ENCODE measurements at regions not wholly inside any gene's neighbourhood (a gene's known extent, or its start where the extent isn't known, plus 50 kb on each side); places are given as distances from the start of the nearest gene placed in this dataset.

- in situ Hi-C loops (cut with HindIII; ENCODE audit: low pct_unique_long_range_greater_than_20kb, low sequenced_read_pairs) (no loop called here), intact Hi-C loops (cut with micrococcal nuclease; ENCODE audit: unreplicated experiment) (no loop called here)
- Histone ChIP-seq H3K36me3 (ENCODE audit: control insufficient read depth, insufficient read depth, low read length) (no peaks in the 10 kb centered on the region), H3K4me3 (ENCODE audit: low read depth in 2 of 2, low read length in 2 of 2) (no peak overlapping the region), H3K27me3 (ENCODE audit: control insufficient read depth, insufficient read depth, low read length) (no peaks in the 10 kb centered on the region), H3K4me1 (ENCODE audit: control insufficient read depth, insufficient read depth, low read length) (no peaks in the 10 kb centered on the region), H3K27ac (ENCODE audit: low read length) (no peak overlapping the region), H3K9me3 (ENCODE audit: control insufficient read depth, insufficient read depth, low read depth, low read length) (no peaks in the 10 kb centered on the region)
- ATAC-seq, result no peak
- TF ChIP-seq CTCF (IDR thresholded peaks at IDR 0.05) (no peak), REST (IDR thresholded peaks at IDR 0.05; ENCODE audit: insufficient read depth in 1 of 2, low read depth in 2 of 2, low read length in 1 of 2) (no peak), SIN3A (IDR thresholded peaks at IDR 0.05; ENCODE audit: borderline replicate concordance, insufficient read depth, low read depth, low read length) (no peak), TCF7L2 (IDR thresholded peaks at IDR 0.05; ENCODE audit: low read depth, low read length) (no peak), POLR2AphosphoS5 (IDR thresholded peaks at IDR 0.05; ENCODE audit: low read depth, low read length) (no peak)
- ChIA-PET CTCF (no interaction called here), POLR2A (no interaction called here)
- no TSS peak for BruUV-seq (replicated peaks)
- DNase-seq (ENCODE audit: low read depth, low spot score), result no peak
Measured at GRCh38 chr4:65777270-65777669, 107.0 kb upstream of the EPHA5 start.

GRCh38 chr4:65773636-65774035, 103.3 kb upstream of the EPHA5 start:
- intact Hi-C loops (cut with micrococcal nuclease; ENCODE audit: unreplicated experiment), result no loop called here
- in situ Hi-C loops (cut with HindIII; ENCODE audit: low pct_unique_long_range_greater_than_20kb, low sequenced_read_pairs), result no loop called here
- Histone ChIP-seq H3K4me3 (ENCODE audit: low read depth in 2 of 2, low read length in 2 of 2) (no peak overlapping the region), H3K27me3 (ENCODE audit: control insufficient read depth, insufficient read depth, low read length) (no peaks in the 10 kb centered on the region), H3K36me3 (ENCODE audit: control insufficient read depth, insufficient read depth, low read length) (no peaks in the 10 kb centered on the region), H3K27ac (ENCODE audit: low read length) (no peak overlapping the region), H3K9me3 (ENCODE audit: control insufficient read depth, insufficient read depth, low read depth, low read length) (no peaks in the 10 kb centered on the region), H3K4me1 (ENCODE audit: control insufficient read depth, insufficient read depth, low read length) (no peaks in the 10 kb centered on the region)
- no TSS peak for BruUV-seq (replicated peaks)
- DNase-seq (ENCODE audit: low read depth, low spot score) (no peak), ATAC-seq (no peak)
- ChIA-PET POLR2A (no interaction called here), CTCF (no interaction called here)
- TF ChIP-seq TCF7L2 (IDR thresholded peaks at IDR 0.05; ENCODE audit: low read depth, low read length) (no peak), CTCF (IDR thresholded peaks at IDR 0.05) (no peak), REST (IDR thresholded peaks at IDR 0.05; ENCODE audit: insufficient read depth in 1 of 2, low read depth in 2 of 2, low read length in 1 of 2) (no peak), SIN3A (IDR thresholded peaks at IDR 0.05; ENCODE audit: borderline replicate concordance, insufficient read depth, low read depth, low read length) (no peak), POLR2AphosphoS5 (IDR thresholded peaks at IDR 0.05; ENCODE audit: low read depth, low read length) (no peak)

All from Panc1 (cell line).